HEK293 (cell line): ENCODE measurements at regions not wholly inside any gene's neighbourhood (a gene's known extent, or its start where the extent isn't known, plus 50 kb on each side); places are given as distances from the start of the nearest gene placed in this dataset.
A peak's percentile ranks its signal among the peaks of the same experiment; 100 is the strongest.

Source experiments
- CTCF ChIA-PET: fragments of 350-600 bp; formaldehyde crosslinking; extraction: SDS; loops from one replicate; lab custom pipeline; 2021; ENCODE audit warnings: antibody characterized with exemption; lab: Yijun Ruan, JAX
- POLR2A ChIA-PET: fragments of 300-600 bp; formaldehyde crosslinking; extraction: SDS; loops from one replicate; lab custom pipeline; 2020; ENCODE audit warnings: antibody characterized with exemption, inconsistent platforms; lab: Yijun Ruan, JAX
- H3K27ac ChIP-seq: fragments of 200-500 bp; sonication (Bioruptor generic); 2 replicates; pipeline ENCODE4 v1.5.1; 2014; ENCODE audit warnings: low read depth, low read length, control low read depth, inconsistent platforms; ENCODE audit errors: extremely low read depth
- H3K36me3 ChIP-seq, 2 experiments: fragments of 200-500 bp in 1 of 2; sonication (Bioruptor generic) in 1 of 2; 1 replicate in 1 of 2; 2 replicates in 1 of 2; pipeline ENCODE4 v1.5.1; 2014 to 2017; ENCODE audit warnings: inconsistent platforms in 2 of 2, low read length in 2 of 2; ENCODE audit not compliant: control insufficient read depth in 2 of 2, insufficient read depth in 1 of 2
- H3K4me1 ChIP-seq: fragments of 200-500 bp; sonication (Bioruptor generic); 2 replicates; pipeline ENCODE4 v1.5.1; 2014; ENCODE audit warnings: mild to moderate bottlenecking, low read length, inconsistent platforms; ENCODE audit not compliant: control insufficient read depth, insufficient read depth
- H3K4me3 ChIP-seq: 2 replicates; pipeline ENCODE4 v1.5.1; 2011; ENCODE audit warnings: low read depth, mild to moderate bottlenecking, control low read depth, low read length, moderate library complexity
- H3K9me3 ChIP-seq: fragments of 200-500 bp; sonication (Bioruptor generic); 2 replicates; pipeline ENCODE4 v1.5.1; 2014; ENCODE audit warnings: low read depth, low read length, inconsistent platforms; ENCODE audit not compliant: control insufficient read depth, insufficient read depth
- EGR2 ChIP-seq: fragments of 450-650 bp; formaldehyde crosslinking; IDR thresholded peaks from 2 replicates; pipeline ENCODE4 v1.5.1; 2016; ENCODE audit warnings: low read depth, missing biosample characterization, missing genetic modification characterization
- HOXD13 ChIP-seq: sonication (generic); formaldehyde crosslinking; IDR thresholded peaks from 2 replicates; pipeline ENCODE4 v1.8.0; 2022; ENCODE audit warnings: missing genetic modification reagents, borderline replicate concordance
- KLF1 ChIP-seq: fragments of 450-650 bp; formaldehyde crosslinking; IDR thresholded peaks from 2 replicates; pipeline ENCODE4 v1.5.1; 2016; ENCODE audit warnings: missing biosample characterization, missing genetic modification characterization
- KLF16 ChIP-seq: fragments of 450-650 bp; formaldehyde crosslinking; IDR thresholded peaks from 2 replicates; pipeline ENCODE4 v1.5.1; 2017; ENCODE audit warnings: missing biosample characterization, missing genetic modification characterization
- OSR2 ChIP-seq: fragments of 450-650 bp; formaldehyde crosslinking; IDR thresholded peaks from 2 replicates; pipeline ENCODE4 v1.5.1; 2016; ENCODE audit warnings: missing biosample characterization, missing genetic modification characterization
- SP3 ChIP-seq: fragments of 450-650 bp; formaldehyde crosslinking; IDR thresholded peaks from 2 replicates; pipeline ENCODE4 v1.5.1; 2016; ENCODE audit warnings: missing biosample characterization, missing genetic modification characterization
- SP7 ChIP-seq: fragments of 450-650 bp; formaldehyde crosslinking; IDR thresholded peaks from 2 replicates; pipeline ENCODE4 v1.5.1; 2016; ENCODE audit warnings: missing biosample characterization, missing genetic modification characterization
- ZBTB17 ChIP-seq: fragments of 450-650 bp; formaldehyde crosslinking; IDR thresholded peaks from 2 replicates; pipeline ENCODE4 v1.5.1; 2016; ENCODE audit warnings: missing biosample characterization, missing genetic modification characterization
- ZEB2 ChIP-seq: fragments of 450-650 bp; formaldehyde crosslinking; IDR thresholded peaks from 2 replicates; pipeline ENCODE4 v1.5.1; 2016; ENCODE audit warnings: missing biosample characterization, missing genetic modification characterization
- ZNF140 ChIP-seq: fragments of 450-650 bp; formaldehyde crosslinking; IDR thresholded peaks from 2 replicates; pipeline ENCODE4 v1.5.1; 2016; ENCODE audit warnings: missing biosample characterization, missing genetic modification characterization
- ZNF157 ChIP-seq: fragments of 450-650 bp; formaldehyde crosslinking; IDR thresholded peaks from 2 replicates; pipeline ENCODE4 v1.5.1; 2016; ENCODE audit warnings: missing biosample characterization, missing genetic modification characterization
- ZNF18 ChIP-seq: fragments of 450-650 bp; formaldehyde crosslinking; IDR thresholded peaks from 2 replicates; pipeline ENCODE4 v1.5.1; 2016; ENCODE audit warnings: missing biosample characterization, missing genetic modification characterization
- ZNF19 ChIP-seq: fragments of 450-650 bp; formaldehyde crosslinking; IDR thresholded peaks from 2 replicates; pipeline ENCODE4; 2016; ENCODE audit warnings: missing biosample characterization, missing genetic modification characterization, low read depth
- ZNF211 ChIP-seq: fragments of 450-650 bp; formaldehyde crosslinking; IDR thresholded peaks from 2 replicates; pipeline ENCODE4 v1.5.1; 2016; ENCODE audit warnings: low read depth, missing biosample characterization, missing genetic modification characterization
- ZNF214 ChIP-seq: fragments of 450-650 bp; formaldehyde crosslinking; IDR thresholded peaks from 2 replicates; pipeline ENCODE4 v1.5.1; 2017; ENCODE audit warnings: missing biosample characterization, mild to moderate bottlenecking, missing genetic modification characterization, borderline replicate concordance
- ZNF221 ChIP-seq: fragments of 450-650 bp; formaldehyde crosslinking; IDR thresholded peaks from 2 replicates; pipeline ENCODE4 v1.5.1; 2017; ENCODE audit warnings: missing biosample characterization, missing genetic modification characterization, borderline replicate concordance
- ZNF366 ChIP-seq: fragments of 450-650 bp; formaldehyde crosslinking; conservative IDR thresholded peaks from 2 replicates; pipeline ENCODE4 v1.5.1; 2016; ENCODE audit warnings: missing biosample characterization, missing genetic modification characterization
- ZNF394 ChIP-seq: fragments of 450-650 bp; formaldehyde crosslinking; IDR thresholded peaks from 2 replicates; pipeline ENCODE4 v1.5.1; 2016; ENCODE audit warnings: missing biosample characterization, missing genetic modification characterization, mild to moderate bottlenecking, moderate library complexity, borderline replicate concordance
- ZNF404 ChIP-seq: fragments of 450-650 bp; formaldehyde crosslinking; IDR thresholded peaks from 2 replicates; pipeline ENCODE4 v1.5.1; 2017; ENCODE audit warnings: missing biosample characterization, missing genetic modification characterization
- ZNF426 ChIP-seq: fragments of 450-650 bp; formaldehyde crosslinking; IDR thresholded peaks from 2 replicates; pipeline ENCODE4 v1.5.1; 2017; ENCODE audit warnings: missing biosample characterization, missing genetic modification characterization, mild to moderate bottlenecking, inconsistent platforms, moderate library complexity
- ZNF530 ChIP-seq: fragments of 450-650 bp; formaldehyde crosslinking; IDR thresholded peaks from 2 replicates; pipeline ENCODE4 v1.5.1; 2016; ENCODE audit warnings: low read depth, missing biosample characterization, missing genetic modification characterization
- ZNF548 ChIP-seq: fragments of 450-650 bp; formaldehyde crosslinking; IDR thresholded peaks from 2 replicates; pipeline ENCODE4 v1.5.1; 2016; ENCODE audit warnings: missing biosample characterization, missing genetic modification characterization
- ZNF560 ChIP-seq: fragments of 450-650 bp; formaldehyde crosslinking; IDR thresholded peaks from 2 replicates; pipeline ENCODE4 v1.5.1; 2017; ENCODE audit warnings: missing biosample characterization, missing genetic modification characterization, borderline replicate concordance
- ZNF561 ChIP-seq: fragments of 450-650 bp; IDR thresholded peaks from 2 replicates; pipeline ENCODE4 v1.5.1; 2018; ENCODE audit warnings: missing biosample characterization, missing genetic modification characterization, borderline replicate concordance
- ZNF596 ChIP-seq: fragments of 450-650 bp; IDR thresholded peaks from 2 replicates; pipeline ENCODE4 v1.5.0; 2018; ENCODE audit warnings: missing biosample characterization, mild to moderate bottlenecking, missing genetic modification characterization, moderate library complexity
- ZNF621 ChIP-seq: fragments of 450-650 bp; formaldehyde crosslinking; IDR thresholded peaks from 2 replicates; pipeline ENCODE4 v1.5.1; 2017; ENCODE audit warnings: missing biosample characterization, missing genetic modification characterization
- ZNF645 ChIP-seq: fragments of 450-650 bp; formaldehyde crosslinking; IDR thresholded peaks from 2 replicates; pipeline ENCODE4; 2016; ENCODE audit warnings: missing biosample characterization, missing genetic modification characterization
- ZNF658 ChIP-seq: fragments of 450-650 bp; formaldehyde crosslinking; IDR thresholded peaks from 2 replicates; pipeline ENCODE4; 2016; ENCODE audit warnings: missing biosample characterization, missing genetic modification characterization
- ZNF692 ChIP-seq: fragments of 450-650 bp; formaldehyde crosslinking; IDR thresholded peaks from 2 replicates; pipeline ENCODE4 v1.5.1; 2016; ENCODE audit warnings: missing biosample characterization, missing genetic modification characterization
- ZSCAN18 ChIP-seq: fragments of 450-650 bp; formaldehyde crosslinking; IDR thresholded peaks from 2 replicates; pipeline ENCODE4 v1.5.1; 2016; ENCODE audit warnings: missing biosample characterization, missing genetic modification characterization
- ZSCAN4 ChIP-seq: fragments of 450-650 bp; formaldehyde crosslinking; IDR thresholded peaks from 2 replicates; pipeline ENCODE4 v1.5.1; 2017; ENCODE audit warnings: missing biosample characterization, missing genetic modification characterization
- ZSCAN5A ChIP-seq: fragments of 450-650 bp; formaldehyde crosslinking; IDR thresholded peaks from 2 replicates; pipeline ENCODE4 v1.5.1; 2016; ENCODE audit warnings: missing biosample characterization, missing genetic modification characterization

- no peak for TF ChIP-seq ZNF692 (tag by site-specific recombination)
- no peak for TF ChIP-seq ZNF645 (tag by site-specific recombination)
- no peak for TF ChIP-seq ZNF404
- TF ChIP-seq ZNF548 (tag by site-specific recombination), result no peak
- TF ChIP-seq ZNF561 (tag by site-specific recombination), result no peak
- no peak for TF ChIP-seq ZNF426 (tag by site-specific recombination)
- TF ChIP-seq ZNF530 (tag by site-specific recombination), result no peak
- TF ChIP-seq ZNF621 (tag by site-specific recombination), result no peak
- TF ChIP-seq SP3 (tag by site-specific recombination), result no peak
- TF ChIP-seq ZNF658 (tag by site-specific recombination), result no peak
- no peak for TF ChIP-seq ZNF221 (tag by site-specific recombination)
- peak; percentile 44; the same call in 1 of the 2 replicates for TF ChIP-seq SP7
- TF ChIP-seq ZNF157, result no peak
- TF ChIP-seq ZSCAN18, result no peak
- no peak for TF ChIP-seq ZNF596
- no peak for TF ChIP-seq KLF1
- TF ChIP-seq ZEB2, result 0 out of 2 replicates have a peak, but pooled peaks have one; percentile 21
- TF ChIP-seq ZBTB17 (tag by site-specific recombination), result no peak
These were observed 519.1 kb upstream of the ANKRD30A start (continued) for GRCh38 chr10:36606234-36606839.

GRCh38 chr10:36604316-36604715 is 521.1 kb upstream of the ANKRD30A start:
- Histone ChIP-seq H3K9me3 (no peaks in the 10 kb centered on the region), H3K27ac (no peak overlapping the region), H3K36me3 (no peaks in the 10 kb centered on the region), H3K4me3 (no peak overlapping the region), H3K4me1 (peaks cover 20% of the 10 kb centered on the region)
- ChIA-PET CTCF (no interaction called here), POLR2A (no interaction called here)
- TF ChIP-seq KLF16, result no peak
- no peak for TF ChIP-seq ZNF214 (tag by site-specific recombination)
- no peak for TF ChIP-seq KLF1
- TF ChIP-seq OSR2 (tag by site-specific recombination), result no peak
- no peak for TF ChIP-seq ZNF561 (tag by site-specific recombination)
- no peak for TF ChIP-seq ZNF18
- no peak for TF ChIP-seq ZSCAN5A (tag by site-specific recombination)
- no peak for TF ChIP-seq EGR2 (tag by site-specific recombination)
- TF ChIP-seq ZNF366 (tag by site-specific recombination), result no peak
- TF ChIP-seq ZNF211 (tag by site-specific recombination), result no peak
- no peak for TF ChIP-seq ZNF394
- no peak for TF ChIP-seq ZNF19
- TF ChIP-seq ZNF140 (tag by site-specific recombination), result no peak
- TF ChIP-seq ZSCAN4 (tag by site-specific recombination), result no peak
- no peak for TF ChIP-seq HOXD13 (CRISPR knock-in tag)
- TF ChIP-seq ZNF560 (tag by site-specific recombination), result no peak
